ENCODE measurements at regions not wholly inside any gene's neighbourhood (a gene's known extent, or its start where the extent isn't known, plus 50 kb on each side); places are given as distances from the start of the nearest gene placed in this dataset.

DNA sequence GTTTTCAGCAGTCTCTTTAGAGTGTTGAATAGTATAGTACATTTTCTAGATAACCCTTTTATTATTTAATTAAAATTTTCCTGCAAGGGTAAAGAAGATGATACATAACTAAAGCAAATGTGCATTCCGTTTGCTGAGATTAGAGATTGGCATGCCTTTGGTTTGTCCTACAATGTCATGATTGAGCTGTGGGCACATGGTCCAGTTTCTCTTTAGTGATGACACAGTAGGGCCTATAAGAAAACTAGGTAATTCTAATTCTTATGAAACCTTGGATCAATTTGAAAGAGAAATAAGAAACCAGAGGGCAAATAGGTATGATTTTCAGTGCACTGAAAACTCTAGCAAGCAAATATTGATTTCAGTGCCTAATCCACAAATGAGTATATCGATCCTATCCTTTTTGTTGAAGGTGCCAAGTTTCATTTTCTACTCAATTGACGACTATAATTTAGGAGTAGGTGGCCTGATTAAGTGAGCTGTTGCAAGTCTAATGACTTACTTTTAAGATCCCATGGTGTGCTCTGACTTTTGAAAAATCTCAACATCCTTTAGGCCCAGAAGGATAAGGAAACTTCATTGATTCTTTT lies 128.0 kb upstream of the KCNK1 start:
- no peaks in the 10 kb centered on the region for H3K9me3 ChIP-seq (ENCODE audit: control insufficient read depth in 2 of 3, low read length in 3 of 3)
- peaks cover 3 to 36% (median 13%) of the 10 kb centered on the region in 5 donors for H3K27me3 Mint-ChIP-seq
- no peak for DNase-seq
- no peak for ATAC-seq
- POLR2A ChIA-PET: no interaction called here
- H3K4me3 ChIP-seq (ENCODE audit: low read length): no peak overlapping the region
- intact Hi-C loops (cut with micrococcal nuclease): no loop called here
- H3K36me3 ChIP-seq (ENCODE audit: control insufficient read depth in 2 of 3, insufficient read depth in 3 of 3, low read length in 3 of 3): no peaks in the 10 kb centered on the region
- H3K4me1 ChIP-seq (ENCODE audit: control insufficient read depth in 2 of 2, insufficient read depth in 2 of 2, low read length in 2 of 2): no peaks in the 10 kb centered on the region
- H3K27ac Mint-ChIP-seq: no peak overlapping the region
- H3K4me1 Mint-ChIP-seq: no peaks in the 10 kb centered on the region
- no peak overlapping the region for H3K4me3 Mint-ChIP-seq
- peaks cover 0 to 5% (median 0%) of the 10 kb centered on the region in 11 donors for H3K9me3 Mint-ChIP-seq
- CTCF ChIA-PET: no interaction called here
- H3K36me3 Mint-ChIP-seq: peaks cover 0 to 5% (median 0%) of the 10 kb centered on the region in 5 donors
- no peaks in the 10 kb centered on the region for H3K27me3 ChIP-seq (ENCODE audit: control insufficient read depth in 2 of 2, insufficient read depth in 2 of 2, low read length in 2 of 2)
- H3K27ac ChIP-seq (ENCODE audit: low read depth, low read length): no peak overlapping the region

DNA sequence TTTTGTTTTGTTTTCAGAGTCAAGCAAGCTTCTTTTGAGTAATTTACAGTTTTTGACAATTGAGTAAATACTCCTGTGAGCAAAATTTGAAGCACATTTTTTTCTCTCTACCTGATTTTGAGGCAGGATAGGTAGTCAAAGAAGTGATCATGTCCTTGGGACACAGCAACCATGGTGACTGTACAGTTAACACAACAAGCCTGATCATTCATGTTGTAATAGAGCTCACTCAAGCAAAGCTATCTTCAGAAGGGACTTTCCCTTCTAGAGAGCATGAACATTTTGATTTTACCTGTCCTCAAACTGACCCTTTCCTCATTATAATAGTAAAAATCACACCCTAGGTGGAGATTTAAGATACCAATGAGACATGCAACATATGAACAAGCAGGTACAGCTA lies 126.5 kb upstream of the KCNK1 start:
- Histone ChIP-seq H3K4me3 (ENCODE audit: low read length) (no peak overlapping the region), H3K4me1 (ENCODE audit: control insufficient read depth in 2 of 2, insufficient read depth in 2 of 2, low read length in 2 of 2) (no peaks in the 10 kb centered on the region), H3K9me3 (ENCODE audit: control insufficient read depth in 2 of 3, low read length in 3 of 3) (no peaks in the 10 kb centered on the region), H3K27me3 (ENCODE audit: control insufficient read depth in 2 of 2, insufficient read depth in 2 of 2, low read length in 2 of 2) (no peaks in the 10 kb centered on the region), H3K27ac (ENCODE audit: low read depth, low read length) (no peak overlapping the region), H3K36me3 (ENCODE audit: control insufficient read depth in 2 of 3, insufficient read depth in 3 of 3, low read length in 3 of 3) (no peaks in the 10 kb centered on the region)
- ATAC-seq: no peak
- POLR2A ChIA-PET: no interaction called here
- Mint-ChIP-seq H3K27me3 (peaks cover 7 to 37% (median 14%) of the 10 kb centered on the region in 5 donors), H3K4me3 (no peak overlapping the region), H3K36me3 (peaks cover 0 to 5% (median 0%) of the 10 kb centered on the region in 5 donors), H3K4me1 (no peaks in the 10 kb centered on the region), H3K27ac (no peak overlapping the region), H3K9me3 (peaks cover 0 to 5% (median 0%) of the 10 kb centered on the region in 11 donors)
- DNase-seq: no peak
- intact Hi-C loops (cut with micrococcal nuclease): no loop called here
- CTCF ChIA-PET: no interaction called here

DNA sequence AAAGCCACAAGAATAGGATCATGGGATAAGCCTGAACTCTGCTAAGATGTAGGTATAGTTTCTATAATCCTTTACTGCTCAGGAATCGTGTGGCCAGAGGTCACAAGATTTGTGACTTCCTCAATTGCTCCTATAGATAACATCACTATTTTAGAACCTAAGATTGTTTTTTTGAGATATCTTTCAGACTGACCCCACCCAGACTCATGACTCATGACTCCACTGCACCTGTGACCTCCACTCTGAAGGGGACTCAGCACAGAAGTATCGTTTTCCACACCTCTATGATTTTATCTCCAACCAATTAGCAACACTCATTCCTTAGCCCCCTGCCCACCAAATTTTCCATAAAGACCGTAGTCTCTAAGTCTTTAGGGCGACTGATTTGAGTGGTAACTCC lies 124.5 kb upstream of the KCNK1 start:
- no peaks in the 10 kb centered on the region for H3K9me3 ChIP-seq (ENCODE audit: control insufficient read depth in 2 of 3, low read length in 3 of 3)
- DNase-seq: no peak
- H3K4me1 ChIP-seq (ENCODE audit: control insufficient read depth in 2 of 2, insufficient read depth in 2 of 2, low read length in 2 of 2): no peaks in the 10 kb centered on the region
- H3K27me3 Mint-ChIP-seq: peaks cover 11 to 37% (median 13%) of the 10 kb centered on the region in 5 donors
- H3K27me3 ChIP-seq (ENCODE audit: control insufficient read depth in 2 of 2, insufficient read depth in 2 of 2, low read length in 2 of 2): no peaks in the 10 kb centered on the region
- H3K9me3 Mint-ChIP-seq: peaks cover 0 to 5% (median under 1%) of the 10 kb centered on the region in 11 donors
- no peak overlapping the region for H3K27ac Mint-ChIP-seq
- no peak overlapping the region for H3K27ac ChIP-seq (ENCODE audit: low read depth, low read length)
- H3K36me3 ChIP-seq (ENCODE audit: control insufficient read depth in 2 of 3, insufficient read depth in 3 of 3, low read length in 3 of 3): no peaks in the 10 kb centered on the region
- no peak overlapping the region for H3K4me3 ChIP-seq (ENCODE audit: low read length)
- POLR2A ChIA-PET: no interaction called here
- H3K36me3 Mint-ChIP-seq: peaks cover 0 to 5% (median 0%) of the 10 kb centered on the region in 5 donors
- CTCF ChIA-PET: no interaction called here
- no peaks in the 10 kb centered on the region for H3K4me1 Mint-ChIP-seq
- ATAC-seq: no peak
- intact Hi-C loops (cut with micrococcal nuclease): no loop called here
- H3K4me3 Mint-ChIP-seq: no peak overlapping the region

DNA sequence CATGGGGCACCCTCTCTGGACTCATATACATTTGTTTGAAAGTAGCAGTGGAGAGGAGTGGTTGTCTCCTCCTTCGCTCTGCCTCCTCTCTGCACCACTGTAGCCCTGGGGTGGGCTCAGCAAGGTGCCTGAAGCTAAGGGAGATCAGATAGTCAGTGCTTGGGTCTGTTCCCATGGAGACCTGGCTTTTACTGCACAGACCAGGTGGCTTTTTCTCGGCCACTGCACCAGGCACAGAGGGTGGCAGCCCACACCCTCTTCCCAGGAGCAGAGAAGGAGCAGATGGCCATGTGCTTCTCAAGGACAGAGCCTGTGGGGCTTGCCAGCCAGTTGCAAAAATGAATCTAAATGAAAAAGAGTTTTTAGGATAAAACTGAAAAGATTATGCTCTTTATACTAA lies 123.4 kb upstream of the KCNK1 start:
- CTCF ChIA-PET: no interaction called here
- no peaks in the 10 kb centered on the region for H3K27me3 ChIP-seq (ENCODE audit: control insufficient read depth in 2 of 2, insufficient read depth in 2 of 2, low read length in 2 of 2)
- Mint-ChIP-seq H3K9me3 (peaks cover 0 to 5% (median 0%) of the 10 kb centered on the region in 11 donors), H3K27ac (no peak overlapping the region), H3K27me3 (peaks cover 9 to 38% (median 14%) of the 10 kb centered on the region in 5 donors), H3K4me3 (no peak overlapping the region), H3K36me3 (peaks cover 0 to 5% (median 0%) of the 10 kb centered on the region in 5 donors), H3K4me1 (no peaks in the 10 kb centered on the region)
- no peak for ATAC-seq
- H3K9me3 ChIP-seq (ENCODE audit: control insufficient read depth in 2 of 3, low read length in 3 of 3): no peaks in the 10 kb centered on the region
- no peaks in the 10 kb centered on the region for H3K4me1 ChIP-seq (ENCODE audit: control insufficient read depth in 2 of 2, insufficient read depth in 2 of 2, low read length in 2 of 2)
- intact Hi-C loops (cut with micrococcal nuclease): no loop called here
- POLR2A ChIA-PET: no interaction called here
- H3K36me3 ChIP-seq (ENCODE audit: control insufficient read depth in 2 of 3, insufficient read depth in 3 of 3, low read length in 3 of 3): no peaks in the 10 kb centered on the region
- no peak overlapping the region for H3K27ac ChIP-seq (ENCODE audit: low read depth, low read length)
- no peak for DNase-seq
- no peak overlapping the region for H3K4me3 ChIP-seq (ENCODE audit: low read length)

DNA sequence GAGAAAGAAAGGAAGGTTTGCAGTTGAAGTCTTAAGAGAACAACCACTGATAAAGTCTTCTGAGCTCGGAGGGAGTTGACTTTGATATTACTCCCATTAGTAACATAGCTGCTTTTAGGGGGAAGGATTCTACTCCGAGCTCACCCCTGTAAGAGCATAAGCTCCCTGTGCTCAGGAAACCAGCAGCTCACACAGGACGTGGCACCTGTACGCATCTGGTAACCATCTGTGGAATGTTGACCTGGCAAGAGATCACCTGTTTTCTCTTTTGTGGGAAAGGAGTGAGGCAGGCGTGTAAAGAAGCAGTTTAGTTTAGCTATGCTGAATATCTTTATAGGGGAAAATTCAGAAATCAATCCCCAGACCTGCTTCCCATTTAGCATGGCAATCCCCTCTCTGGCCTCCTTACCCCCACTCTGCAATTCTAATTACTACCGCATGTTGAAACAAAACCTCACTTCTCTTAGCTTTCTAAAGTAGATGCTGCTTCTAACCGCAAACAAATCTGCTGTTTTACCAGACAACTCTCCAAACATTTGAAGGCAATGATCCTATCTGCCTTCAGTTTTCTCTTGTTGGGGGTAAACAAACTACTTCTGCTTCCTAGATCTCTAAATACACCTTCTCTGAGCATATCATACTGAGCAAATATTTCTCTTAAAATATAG lies 121.8 kb upstream of the KCNK1 start:
- peaks cover 0 to 5% (median 1%) of the 10 kb centered on the region in 11 donors for H3K9me3 Mint-ChIP-seq
- DNase-seq (no peak), ATAC-seq (no peak)
- H3K4me3 ChIP-seq (ENCODE audit: low read length): no peak overlapping the region
- POLR2A ChIA-PET: no interaction called here
- no peaks in the 10 kb centered on the region for H3K4me1 Mint-ChIP-seq
- H3K27ac ChIP-seq (ENCODE audit: low read depth, low read length): no peak overlapping the region
- no peaks in the 10 kb centered on the region for H3K9me3 ChIP-seq (ENCODE audit: control insufficient read depth in 2 of 3, low read length in 3 of 3)
- CTCF ChIA-PET: no interaction called here
- H3K27me3 Mint-ChIP-seq: peaks cover 9 to 31% (median 18%) of the 10 kb centered on the region in 5 donors
- no peak overlapping the region for H3K27ac Mint-ChIP-seq
- intact Hi-C loops (cut with micrococcal nuclease): no loop called here
- H3K36me3 ChIP-seq (ENCODE audit: control insufficient read depth in 2 of 3, insufficient read depth in 3 of 3, low read length in 3 of 3): no peaks in the 10 kb centered on the region
- no peaks in the 10 kb centered on the region for H3K4me1 ChIP-seq (ENCODE audit: control insufficient read depth in 2 of 2, insufficient read depth in 2 of 2, low read length in 2 of 2)
- no peaks in the 10 kb centered on the region for H3K27me3 ChIP-seq (ENCODE audit: control insufficient read depth in 2 of 2, insufficient read depth in 2 of 2, low read length in 2 of 2)
- H3K4me3 Mint-ChIP-seq: no peak overlapping the region
- peaks cover 0 to 9% (median 0%) of the 10 kb centered on the region in 5 donors for H3K36me3 Mint-ChIP-seq

DNA sequence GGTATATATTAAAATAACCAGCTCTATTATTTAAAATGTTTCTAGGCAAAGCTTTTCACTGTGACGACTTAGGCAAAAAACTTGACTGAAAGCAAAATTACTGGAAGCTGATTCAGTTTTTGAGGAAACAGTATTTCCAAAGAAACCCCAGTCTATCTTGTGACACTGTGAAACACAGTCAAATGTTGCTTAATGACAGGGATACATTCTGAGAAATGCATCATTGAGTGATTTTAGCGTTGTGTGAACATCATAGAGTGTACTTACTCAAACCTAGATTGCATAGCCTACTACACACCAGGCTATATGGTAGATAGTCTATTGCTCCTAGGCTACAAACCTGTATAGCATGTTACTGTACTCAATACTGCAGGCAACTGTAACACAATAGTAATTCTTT lies 116.9 kb upstream of the KCNK1 start:
- Histone ChIP-seq H3K9me3 (ENCODE audit: control insufficient read depth in 2 of 3, low read length in 3 of 3) (no peaks in the 10 kb centered on the region), H3K27ac (ENCODE audit: low read depth, low read length) (no peak overlapping the region), H3K4me1 (ENCODE audit: control insufficient read depth in 2 of 2, insufficient read depth in 2 of 2, low read length in 2 of 2) (no peaks in the 10 kb centered on the region), H3K4me3 (ENCODE audit: low read length) (no peak overlapping the region), H3K27me3 (ENCODE audit: control insufficient read depth in 2 of 2, insufficient read depth in 2 of 2, low read length in 2 of 2) (no peaks in the 10 kb centered on the region), H3K36me3 (ENCODE audit: control insufficient read depth in 2 of 3, insufficient read depth in 3 of 3, low read length in 3 of 3) (no peaks in the 10 kb centered on the region)
- H3K4me3 Mint-ChIP-seq: no peak overlapping the region
- no peaks in the 10 kb centered on the region for H3K4me1 Mint-ChIP-seq
- ChIA-PET POLR2A (no interaction called here), CTCF (no interaction called here)
- intact Hi-C loops (cut with micrococcal nuclease): no loop called here
- H3K27ac Mint-ChIP-seq: no peak overlapping the region
- DNase-seq (no peak), ATAC-seq (no peak)
- peaks cover 0 to 4% (median 0%) of the 10 kb centered on the region in 5 donors for H3K36me3 Mint-ChIP-seq
- peaks cover under 1 to 27% (median 16%) of the 10 kb centered on the region in 5 donors for H3K27me3 Mint-ChIP-seq
- H3K9me3 Mint-ChIP-seq: peaks cover 0 to 5% (median 0%) of the 10 kb centered on the region in 11 donors

DNA sequence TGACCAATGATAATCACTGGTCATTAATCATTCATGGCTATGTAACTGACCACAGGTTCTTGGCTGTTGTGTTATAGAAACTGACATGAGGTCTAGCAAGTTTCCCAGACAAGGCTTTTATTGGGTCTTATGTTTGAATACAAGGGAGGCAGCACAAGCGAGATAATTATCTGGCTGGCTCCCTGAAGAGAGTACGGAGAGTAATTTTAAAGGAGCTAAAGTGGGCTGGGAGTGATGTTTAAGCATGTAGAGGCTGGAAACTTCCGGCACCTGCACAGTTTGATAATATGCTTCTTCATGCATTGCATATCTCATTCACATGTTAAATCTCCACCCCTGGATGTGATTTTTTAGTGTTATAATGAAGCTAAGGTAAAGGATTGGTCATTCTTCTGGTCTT lies 116.2 kb upstream of the KCNK1 start:
- H3K9me3 ChIP-seq (ENCODE audit: control insufficient read depth in 2 of 3, low read length in 3 of 3): no peaks in the 10 kb centered on the region
- H3K27me3 ChIP-seq (ENCODE audit: control insufficient read depth in 2 of 2, insufficient read depth in 2 of 2, low read length in 2 of 2): no peaks in the 10 kb centered on the region
- Mint-ChIP-seq H3K9me3 (peaks cover 0 to 5% (median 0%) of the 10 kb centered on the region in 11 donors), H3K4me3 (no peak overlapping the region), H3K4me1 (no peaks in the 10 kb centered on the region), H3K36me3 (peaks cover 0 to 4% (median 0%) of the 10 kb centered on the region in 5 donors), H3K27me3 (peaks cover 0 to 27% (median 11%) of the 10 kb centered on the region in 5 donors), H3K27ac (no peak overlapping the region)
- intact Hi-C loops (cut with micrococcal nuclease): no loop called here
- no peak for DNase-seq
- CTCF ChIA-PET: no interaction called here
- no peaks in the 10 kb centered on the region for H3K4me1 ChIP-seq (ENCODE audit: control insufficient read depth in 2 of 2, insufficient read depth in 2 of 2, low read length in 2 of 2)
- no peak for ATAC-seq
- POLR2A ChIA-PET: no interaction called here
- no peak overlapping the region for H3K27ac ChIP-seq (ENCODE audit: low read depth, low read length)
- H3K4me3 ChIP-seq (ENCODE audit: low read length): no peak overlapping the region
- H3K36me3 ChIP-seq (ENCODE audit: control insufficient read depth in 2 of 3, insufficient read depth in 3 of 3, low read length in 3 of 3): no peaks in the 10 kb centered on the region
